ENCODE measurements at regions not wholly inside any gene's neighbourhood (a gene's known extent, or its start where the extent isn't known, plus 50 kb on each side); places are given as distances from the start of the nearest gene placed in this dataset.

- in situ Hi-C loops (cut with MboI; ENCODE audit: low sequenced_read_pairs) = no loop called here
Measured at GRCh38 chr15:60208709-60209108, 189.1 kb downstream of the ANXA2 start.

GRCh38 chr15:60212536-60212935 lies 185.2 kb downstream of the ANXA2 start:
- in situ Hi-C loops (cut with MboI; ENCODE audit: low sequenced_read_pairs) = no loop called here

GRCh38 chr15:60213377-60214000 lies 184.3 kb downstream of the ANXA2 start:
- in situ Hi-C loops (cut with MboI; ENCODE audit: low sequenced_read_pairs) = no loop called here

GRCh38 chr15:60214201-60214600 lies 183.6 kb downstream of the ANXA2 start:
- in situ Hi-C loops (cut with MboI; ENCODE audit: low sequenced_read_pairs) = no loop called here

- in situ Hi-C loops (cut with MboI; ENCODE audit: low sequenced_read_pairs) = no loop called here
Measured at GRCh38 chr15:60215225-60215963, 182.4 kb downstream of the ANXA2 start.

- in situ Hi-C loops (cut with MboI; ENCODE audit: low sequenced_read_pairs) = no loop called here
Measured at GRCh38 chr15:60217161-60217560, 180.6 kb downstream of the ANXA2 start.

GRCh38 chr15:60218256-60218655 lies 179.5 kb downstream of the ANXA2 start:
- in situ Hi-C loops (cut with MboI; ENCODE audit: low sequenced_read_pairs) = no loop called here

GRCh38 chr15:60219866-60220265 lies 177.9 kb downstream of the ANXA2 start:
- in situ Hi-C loops (cut with MboI; ENCODE audit: low sequenced_read_pairs) = no loop called here

- in situ Hi-C loops (cut with MboI; ENCODE audit: low sequenced_read_pairs) = no loop called here
Measured at GRCh38 chr15:60221356-60221755, 176.4 kb downstream of the ANXA2 start.

GRCh38 chr15:60222404-60222803 lies 175.4 kb downstream of the ANXA2 start:
- in situ Hi-C loops (cut with MboI; ENCODE audit: low sequenced_read_pairs) = no loop called here

- in situ Hi-C loops (cut with MboI; ENCODE audit: low sequenced_read_pairs) = no loop called here
Measured at GRCh38 chr15:60223176-60223575, 174.6 kb downstream of the ANXA2 start.

- in situ Hi-C loops (cut with MboI; ENCODE audit: low sequenced_read_pairs) = no loop called here
Measured at GRCh38 chr15:60226924-60227323, 170.9 kb downstream of the ANXA2 start.

- in situ Hi-C loops (cut with MboI; ENCODE audit: low sequenced_read_pairs) = no loop called here
Measured at GRCh38 chr15:60228101-60228500, 169.7 kb downstream of the ANXA2 start.

- in situ Hi-C loops (cut with MboI; ENCODE audit: low sequenced_read_pairs) = no loop called here
Measured at GRCh38 chr15:60228619-60229018, 169.2 kb downstream of the ANXA2 start.

GRCh38 chr15:60235951-60236710 lies 161.7 kb downstream of the ANXA2 start:
- in situ Hi-C loops (cut with MboI; ENCODE audit: low sequenced_read_pairs) = no loop called here

- in situ Hi-C loops (cut with MboI; ENCODE audit: low sequenced_read_pairs) = no loop called here
Measured at GRCh38 chr15:60237446-60237845, 160.3 kb downstream of the ANXA2 start.

- in situ Hi-C loops (cut with MboI; ENCODE audit: low sequenced_read_pairs) = no loop called here
Measured at GRCh38 chr15:60243769-60244168, 154.0 kb downstream of the ANXA2 start.

- in situ Hi-C loops (cut with MboI; ENCODE audit: low sequenced_read_pairs) = no loop called here
Measured at GRCh38 chr15:60244813-60245212, 153.0 kb downstream of the ANXA2 start.

GRCh38 chr15:60250316-60250715 lies 147.5 kb downstream of the ANXA2 start:
- in situ Hi-C loops (cut with MboI; ENCODE audit: low sequenced_read_pairs) = no loop called here

- in situ Hi-C loops (cut with MboI; ENCODE audit: low sequenced_read_pairs) = no loop called here
Measured at GRCh38 chr15:60251300-60252070, 146.3 kb downstream of the ANXA2 start.

- in situ Hi-C loops (cut with MboI; ENCODE audit: low sequenced_read_pairs) = no loop called here
Measured at GRCh38 chr15:60254416-60254815, 143.4 kb downstream of the ANXA2 start.

Data from HL-60/S4 (cell line).